Uterus (tissue), 3 donors: ENCODE measurements at regions not wholly inside any gene's neighbourhood (a gene's known extent, or its start where the extent isn't known, plus 50 kb on each side); places are given as distances from the start of the nearest gene placed in this dataset.

Source experiments
- DNase-seq, 2 donors: peaks; one replicate each; pipeline ENCODE4 v3.0.0-alpha.2; 2019 to 2020
- H3K27ac ChIP-seq, 2 donors: fragments of 200-600 bp; sonication (generic); 1 replicate in 1 of 2; 2 replicates in 1 of 2; pipeline ENCODE4 v1.5.1; 2016 to 2018
- H3K27me3 ChIP-seq, 2 donors: fragments of 200-600 bp; sonication (generic); one replicate each; pipeline ENCODE4 v1.5.1; 2018 to 2019; ENCODE audit warnings: control low read depth in 1 of 2
- H3K36me3 ChIP-seq, 2 donors: fragments of 200-600 bp; sonication (generic); one replicate each; pipeline ENCODE4 v1.5.1; 2019; ENCODE audit warnings: control low read depth in 1 of 2
- H3K4me1 ChIP-seq, 2 donors: fragments of 200-600 bp; sonication (generic); one replicate each; pipeline ENCODE4 v1.5.1; 2018 to 2019; ENCODE audit warnings: control low read depth in 1 of 2
- H3K4me3 ChIP-seq, 2 donors: fragments of 200-600 bp; sonication (generic); 1 replicate in 1 of 2; 2 replicates in 1 of 2; pipeline ENCODE4 v1.5.1; 2018 to 2019; ENCODE audit warnings: mild to moderate bottlenecking in 1 of 2
- H3K9me3 ChIP-seq, 2 donors: fragments of 200-600 bp; sonication (generic); one replicate each; pipeline ENCODE4 v1.5.1; 2019; ENCODE audit warnings: control low read depth in 1 of 2
- POLR2A ChIP-seq, 2 donors: fragments of 450-650 bp; IDR thresholded peaks; one replicate each; pipeline ENCODE4 v1.6.1; 2016; ENCODE audit warnings: antibody characterized with exemption in 2 of 2, mild to moderate bottlenecking in 1 of 2, moderate library complexity in 1 of 2
- intact Hi-C: fragments of 100-400 bp; cut with DNase I; formaldehyde crosslinking; loops from one replicate; pipeline ENCODE4 v1.15.1; 2023; ENCODE audit warnings: low total_unique reads
- TF ChIP-seq, protein P1 (sequence below), 4 experiments: fragments of 200-600 bp in 2 of 4; fragments of 450-650 bp in 2 of 4; sonication (generic) in 2 of 4; IDR thresholded peaks; one replicate each; pipeline ENCODE4 v1.5.1; 2016 to 2019; ENCODE audit warnings: antibody characterized with exemption in 4 of 4, mild to moderate bottlenecking in 2 of 4, moderate library complexity in 1 of 4
- donor health status: DM: yes; HTN: yes; CAD: no.

DNA sequence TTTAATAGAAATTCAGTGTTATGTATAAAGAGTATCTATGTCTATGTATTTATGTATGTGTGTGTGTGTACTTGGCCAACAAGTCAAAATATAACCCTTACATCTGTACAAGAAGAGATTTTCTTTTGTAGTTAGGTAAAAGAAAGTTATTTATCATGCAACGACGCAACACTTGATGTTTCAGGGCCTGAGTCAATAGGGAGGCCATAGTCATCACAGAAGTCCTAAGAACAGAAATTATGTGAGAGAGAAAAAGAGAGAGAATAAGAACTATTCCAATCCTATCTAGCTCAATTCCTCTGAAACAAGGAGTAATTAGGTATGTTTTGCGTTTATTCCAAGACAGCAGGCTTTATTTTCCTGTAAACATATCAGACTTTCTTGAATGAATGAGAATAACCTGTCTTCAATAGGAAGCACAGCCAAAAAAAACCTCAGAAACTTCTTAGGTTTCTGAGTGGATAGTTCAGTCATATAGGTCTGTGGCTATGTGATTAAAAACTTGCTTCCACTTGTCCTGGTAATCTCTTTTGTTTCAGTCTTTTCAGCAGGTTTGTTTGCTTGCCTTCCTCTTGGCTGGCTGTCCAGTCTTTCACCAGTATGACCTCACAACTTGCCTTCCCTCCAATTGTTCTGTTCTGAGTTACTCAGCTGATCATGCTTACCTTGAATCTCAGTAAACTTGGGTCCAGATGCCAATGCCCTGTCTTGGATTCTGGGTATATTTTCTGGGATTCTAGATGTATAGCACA, 382.4 kb upstream of the GBE1 start:
- TF ChIP-seq, protein P1, sequence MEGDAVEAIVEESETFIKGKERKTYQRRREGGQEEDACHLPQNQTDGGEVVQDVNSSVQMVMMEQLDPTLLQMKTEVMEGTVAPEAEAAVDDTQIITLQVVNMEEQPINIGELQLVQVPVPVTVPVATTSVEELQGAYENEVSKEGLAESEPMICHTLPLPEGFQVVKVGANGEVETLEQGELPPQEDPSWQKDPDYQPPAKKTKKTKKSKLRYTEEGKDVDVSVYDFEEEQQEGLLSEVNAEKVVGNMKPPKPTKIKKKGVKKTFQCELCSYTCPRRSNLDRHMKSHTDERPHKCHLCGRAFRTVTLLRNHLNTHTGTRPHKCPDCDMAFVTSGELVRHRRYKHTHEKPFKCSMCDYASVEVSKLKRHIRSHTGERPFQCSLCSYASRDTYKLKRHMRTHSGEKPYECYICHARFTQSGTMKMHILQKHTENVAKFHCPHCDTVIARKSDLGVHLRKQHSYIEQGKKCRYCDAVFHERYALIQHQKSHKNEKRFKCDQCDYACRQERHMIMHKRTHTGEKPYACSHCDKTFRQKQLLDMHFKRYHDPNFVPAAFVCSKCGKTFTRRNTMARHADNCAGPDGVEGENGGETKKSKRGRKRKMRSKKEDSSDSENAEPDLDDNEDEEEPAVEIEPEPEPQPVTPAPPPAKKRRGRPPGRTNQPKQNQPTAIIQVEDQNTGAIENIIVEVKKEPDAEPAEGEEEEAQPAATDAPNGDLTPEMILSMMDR (IDR thresholded peaks at IDR 0.05), result no peak
- no peak for TF ChIP-seq POLR2A (IDR thresholded peaks at IDR 0.05)
- H3K36me3 ChIP-seq, result no peaks in the 10 kb centered on the region
- intact Hi-C loops, result no loop called here

DNA sequence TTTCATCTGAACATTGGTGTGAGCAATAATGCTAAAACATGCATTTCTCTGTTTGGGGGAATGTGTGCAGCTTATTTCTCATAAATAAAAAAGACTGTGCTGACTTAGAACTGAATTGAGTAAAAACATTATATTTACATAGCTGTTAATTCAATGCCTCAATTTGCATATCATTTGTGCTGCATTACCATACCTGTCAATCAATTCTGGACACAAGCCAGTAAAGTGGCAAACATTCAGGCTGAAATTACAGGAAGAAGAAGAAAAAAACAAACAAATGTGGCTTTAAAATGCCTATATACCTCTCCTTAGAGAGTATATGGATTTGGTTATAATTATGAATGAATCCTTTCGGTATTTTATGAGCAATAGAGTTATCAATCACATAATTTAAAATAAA, 380.1 kb upstream of the GBE1 start:
- no peak overlapping the region for H3K27ac ChIP-seq
- no peaks in the 10 kb centered on the region for H3K27me3 ChIP-seq
- no peaks in the 10 kb centered on the region for H3K36me3 ChIP-seq
- TF ChIP-seq, protein P1 (IDR thresholded peaks at IDR 0.05), result no peak
- no peaks in the 10 kb centered on the region for H3K9me3 ChIP-seq
- no peak for DNase-seq
- intact Hi-C loops, result no loop called here
- H3K4me3 ChIP-seq, result no peak overlapping the region
- no peaks in the 10 kb centered on the region for H3K4me1 ChIP-seq

More for the DNA sequence above, 382.4 kb upstream of the GBE1 start:
- H3K4me3 ChIP-seq, result no peak overlapping the region
- no peak overlapping the region for H3K27ac ChIP-seq
- no peaks in the 10 kb centered on the region for H3K4me1 ChIP-seq
- H3K27me3 ChIP-seq, result no peaks in the 10 kb centered on the region
- DNase-seq, result no peak
- no peaks in the 10 kb centered on the region for H3K9me3 ChIP-seq

DNA sequence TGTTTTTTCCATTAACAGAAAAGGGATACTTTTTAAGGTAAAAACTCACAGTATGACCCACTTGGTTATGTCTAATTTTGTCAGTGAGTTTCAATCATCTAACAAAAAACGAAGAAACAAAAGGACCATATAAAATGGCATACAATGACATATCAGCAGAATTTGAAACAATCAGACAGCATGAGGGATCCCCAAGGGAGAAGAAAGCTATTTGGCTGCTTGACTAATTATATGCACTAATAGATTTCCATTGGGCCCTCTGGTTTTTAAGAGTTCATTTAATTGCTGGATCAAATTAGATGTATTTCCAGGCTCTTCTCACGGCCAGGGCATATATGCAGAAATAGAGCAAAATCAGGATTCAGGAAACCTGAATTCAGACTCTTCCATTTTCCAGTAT, 376.4 kb upstream of the GBE1 start:
- no peak for DNase-seq
- no peaks in the 10 kb centered on the region for H3K27me3 ChIP-seq
- TF ChIP-seq, protein P1 (IDR thresholded peaks at IDR 0.05), result no peak
- TF ChIP-seq POLR2A (IDR thresholded peaks at IDR 0.05), result no peak
- H3K36me3 ChIP-seq, result no peaks in the 10 kb centered on the region
- no peaks in the 10 kb centered on the region for H3K4me1 ChIP-seq
- no peak overlapping the region for H3K27ac ChIP-seq
- no peaks in the 10 kb centered on the region for H3K9me3 ChIP-seq
- no peak overlapping the region for H3K4me3 ChIP-seq
- intact Hi-C loops, result no loop called here

DNA sequence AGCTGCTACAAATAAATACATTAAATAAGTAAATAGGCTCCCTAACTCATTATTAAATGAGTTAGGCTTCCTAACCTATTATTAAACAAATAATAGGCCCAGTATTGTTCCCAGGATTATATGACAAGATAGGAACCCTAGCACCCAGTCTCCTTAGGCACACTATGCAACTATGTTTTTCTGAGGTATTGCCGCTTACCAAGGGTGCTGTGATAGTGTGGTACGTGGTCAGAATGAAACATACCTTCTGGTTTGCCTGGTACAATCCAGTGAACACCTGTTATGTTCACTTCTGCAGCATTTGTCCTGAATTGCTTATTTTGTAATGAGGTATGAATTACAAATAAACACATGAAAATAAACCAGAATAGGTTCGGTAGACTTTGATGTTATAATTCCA, 375.6 kb upstream of the GBE1 start:
- Histone ChIP-seq H3K4me1 (no peaks in the 10 kb centered on the region), H3K27ac (no peak overlapping the region), H3K36me3 (no peaks in the 10 kb centered on the region), H3K27me3 (no peaks in the 10 kb centered on the region), H3K9me3 (no peaks in the 10 kb centered on the region), H3K4me3 (no peak overlapping the region)
- intact Hi-C loops, result no loop called here
- no peak for DNase-seq
- TF ChIP-seq POLR2A (IDR thresholded peaks at IDR 0.05), result no peak
- TF ChIP-seq, protein P1 (IDR thresholded peaks at IDR 0.05), result no peak

DNA sequence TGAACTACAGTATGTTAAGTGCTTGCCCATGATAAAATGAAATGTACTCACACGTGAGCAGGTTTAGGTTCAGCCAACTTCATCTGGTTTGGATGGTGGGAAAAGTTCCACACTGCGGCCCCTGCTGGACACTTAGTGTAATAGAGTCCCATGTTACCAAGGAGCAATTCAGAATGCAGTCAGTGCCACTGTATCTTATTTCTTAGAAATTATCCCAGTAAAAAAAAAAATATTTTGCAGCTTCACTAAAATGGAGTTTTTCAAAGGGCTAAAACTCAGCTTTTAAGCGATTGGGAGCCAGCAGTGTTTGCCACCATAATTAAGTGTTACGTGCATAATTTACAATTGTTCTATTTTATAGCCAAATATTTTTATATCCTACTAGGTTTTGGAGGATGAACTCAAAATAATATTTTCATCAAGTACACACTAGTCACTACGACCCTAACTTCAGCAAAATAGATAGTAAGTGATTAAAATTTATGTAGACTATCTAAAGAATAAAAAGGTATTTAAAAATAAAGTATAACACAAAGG, 371.7 kb upstream of the GBE1 start:
- Histone ChIP-seq H3K4me3 (no peak overlapping the region), H3K9me3 (no peaks in the 10 kb centered on the region), H3K4me1 (no peaks in the 10 kb centered on the region), H3K36me3 (no peaks in the 10 kb centered on the region), H3K27ac (no peak overlapping the region), H3K27me3 (no peaks in the 10 kb centered on the region)
- DNase-seq, result peak; percentile 38 to 49
- intact Hi-C loops, result no loop called here
- TF ChIP-seq POLR2A (IDR thresholded peaks at IDR 0.05), result no peak
- TF ChIP-seq, protein P1 (IDR thresholded peaks at IDR 0.05), result peak; percentile 65 to 75 (median 68)
